Naive thymus-derived CD4-positive, alpha-beta T cell (primary cell): ENCODE measurements at regions not wholly inside any gene's neighbourhood (a gene's known extent, or its start where the extent isn't known, plus 50 kb on each side); places are given as distances from the start of the nearest gene placed in this dataset.
"Not testable (repeated sequence)": the region's sequence is repeated elsewhere in the genome, so short reads cannot be mapped to it uniquely, and the experiment has no call there.

Source experiments
- ATAC-seq: fragments of 150-1000 bp; cut with Tn5 transposase; 2 replicates; pipeline ENCODE4 v1.10.0; 2021; ENCODE audit warnings: mild to moderate bottlenecking, moderate library complexity
- CTCF ChIA-PET: fragments of 350-600 bp; sonication (Branson Sonifier 250); formaldehyde crosslinking; loops from one replicate; lab custom pipeline; 2021; ENCODE audit warnings: antibody characterized with exemption; lab: Charles Lee
- POLR2A ChIA-PET: fragments of 350-600 bp; sonication (Branson Sonifier 250); formaldehyde crosslinking; loops from one replicate; lab custom pipeline; 2021; ENCODE audit warnings: antibody characterized with exemption, inconsistent platforms; lab: Charles Lee
- DNase-seq, 9 donors: peaks; one replicate each; pipeline versions ENCODE4 v3.0.0 to v3.0.0-alpha.2; 2020 to 2022; ENCODE audit warnings: mixed read lengths in 1 of 9
- H3K27ac ChIP-seq: one replicate; pipeline ENCODE4 v1.7.0; 2013; ENCODE audit warnings: mild to moderate bottlenecking, low read depth, low read length, moderate library complexity
- H3K27me3 ChIP-seq, 2 donors: one replicate each; pipeline ENCODE4 v1.7.0; 2013; ENCODE audit warnings: low read length in 2 of 2, mild to moderate bottlenecking in 2 of 2, moderate library complexity in 2 of 2; ENCODE audit not compliant: control insufficient read depth in 2 of 2, insufficient read depth in 2 of 2
- H3K36me3 ChIP-seq, 3 experiments: 1 replicate in 2 of 3; 2 replicates in 1 of 3; pipeline ENCODE4 v1.7.0; 2013; ENCODE audit warnings: low read length in 3 of 3, mild to moderate bottlenecking in 3 of 3, moderate library complexity in 1 of 3; ENCODE audit not compliant: insufficient read depth in 3 of 3, control insufficient read depth in 2 of 3
- H3K4me1 ChIP-seq, 2 donors: one replicate each; pipeline ENCODE4 v1.7.0; 2013; ENCODE audit warnings: low read length in 2 of 2, mild to moderate bottlenecking in 2 of 2, moderate library complexity in 1 of 2; ENCODE audit not compliant: control insufficient read depth in 2 of 2, insufficient read depth in 2 of 2
- H3K4me3 ChIP-seq: 2 replicates; pipeline ENCODE4 v1.7.0; 2013; ENCODE audit warnings: mild to moderate bottlenecking, low read length
- H3K9me3 ChIP-seq, 3 experiments: 1 replicate in 2 of 3; 2 replicates in 1 of 3; pipeline ENCODE4 v1.7.0; 2013; ENCODE audit warnings: low read length in 3 of 3; ENCODE audit not compliant: control insufficient read depth in 2 of 3
- H3K27ac Mint-ChIP-seq, 9 donors: one replicate each; pipeline ENCODE4 v1.8.0; 2020 to 2022; ENCODE audit warnings: mixed read lengths in 9 of 9, mild to moderate bottlenecking in 8 of 9, moderate library complexity in 5 of 9, inconsistent platforms in 2 of 9
- H3K27me3 Mint-ChIP-seq, 5 donors: one replicate each; pipeline ENCODE4 v1.8.0; 2021 to 2022; ENCODE audit warnings: mixed read lengths in 5 of 5, mild to moderate bottlenecking in 1 of 5
- H3K36me3 Mint-ChIP-seq, 5 donors: one replicate each; pipeline ENCODE4 v1.8.0; 2020 to 2022; ENCODE audit warnings: mixed read lengths in 5 of 5, mild to moderate bottlenecking in 3 of 5, inconsistent platforms in 1 of 5
- H3K4me1 Mint-ChIP-seq, 7 donors: one replicate each; pipeline ENCODE4 v1.8.0; 2020 to 2022; ENCODE audit warnings: mixed read lengths in 7 of 7, mild to moderate bottlenecking in 3 of 7, inconsistent platforms in 1 of 7
- H3K4me3 Mint-ChIP-seq, 10 donors: one replicate each; pipeline ENCODE4 v1.8.0; 2020 to 2022; ENCODE audit warnings: mild to moderate bottlenecking in 10 of 10, mixed read lengths in 10 of 10, moderate library complexity in 6 of 10, inconsistent platforms in 2 of 10
- H3K9me3 Mint-ChIP-seq, 11 donors: one replicate each; pipeline ENCODE4 v1.8.0; 2020 to 2022; ENCODE audit warnings: mixed read lengths in 11 of 11, mild to moderate bottlenecking in 4 of 11, inconsistent platforms in 1 of 11, moderate library complexity in 1 of 11
- intact Hi-C, 2 donors: fragments of 100-400 bp; cut with micrococcal nuclease; formaldehyde crosslinking; loops; one replicate each; pipeline ENCODE4 v1.15.1; 2023

GRCh38 chr13:22915442-22916082 lies 265.2 kb upstream of the SGCG start:
- Histone ChIP-seq H3K9me3 (no peaks in the 10 kb centered on the region), H3K4me3 (no peak overlapping the region), H3K4me1 (no peaks in the 10 kb centered on the region), H3K27ac (no peak overlapping the region), H3K36me3 (no peaks in the 10 kb centered on the region), H3K27me3 (no peaks in the 10 kb centered on the region)
- CTCF ChIA-PET = no interaction called here
- POLR2A ChIA-PET = no interaction called here
- Mint-ChIP-seq H3K27ac (no peak overlapping the region), H3K4me1 (peaks cover 0 to 10% (median 4%) of the 10 kb centered on the region in 7 donors), H3K36me3 (no peaks in the 10 kb centered on the region), H3K27me3 (peaks cover 42 to 64% (median 50%) of the 10 kb centered on the region in 5 donors), H3K9me3 (peaks cover 0 to 16% (median 1%) of the 10 kb centered on the region in 11 donors), H3K4me3 (peak overlapping the region in 8 of 10 donors; percentile 17 to 69 (median 56))
- peak; percentile 64 for ATAC-seq
- DNase-seq = no peak
- intact Hi-C loops = no loop called here

DNA sequence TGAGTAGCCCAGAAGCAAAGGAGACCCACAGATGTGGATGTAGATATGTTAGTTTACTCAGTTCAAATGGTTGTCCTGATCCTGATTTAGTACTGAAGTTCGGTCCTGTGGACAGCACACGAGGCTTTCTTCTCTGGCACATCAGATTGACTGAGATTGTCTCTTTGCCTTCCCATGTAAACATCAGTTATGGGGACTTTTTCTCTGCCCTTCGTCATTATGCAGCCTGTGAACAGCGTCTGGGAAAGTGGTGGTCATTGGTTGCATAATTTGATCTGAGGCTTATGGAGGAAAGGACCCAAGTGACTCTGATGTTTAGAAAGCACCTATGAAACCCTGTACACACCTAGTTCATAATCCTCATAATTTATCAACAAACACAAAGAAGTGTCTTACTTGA lies 264.5 kb upstream of the SGCG start:
- H3K9me3 ChIP-seq, H3K27me3 ChIP-seq, H3K36me3 Mint-ChIP-seq, H3K27ac ChIP-seq, intact Hi-C loops, H3K4me1 ChIP-seq, H3K27ac Mint-ChIP-seq, ATAC-seq, H3K36me3 ChIP-seq, POLR2A ChIA-PET, CTCF ChIA-PET, DNase-seq, H3K4me3 ChIP-seq: not testable (repeated sequence)
- H3K4me1 Mint-ChIP-seq = peaks cover 0 to 10% (median 4%) of the 10 kb centered on the region in 7 donors
- peak overlapping the region; percentile 42 to 69 (median 51) for H3K4me3 Mint-ChIP-seq
- H3K9me3 Mint-ChIP-seq = peaks cover 0 to 12% (median 1%) of the 10 kb centered on the region in 11 donors
- peaks cover 42 to 58% (median 50%) of the 10 kb centered on the region in 5 donors for H3K27me3 Mint-ChIP-seq

- Mint-ChIP-seq H3K4me3 (peak overlapping the region in 6 of 10 donors; percentile 12 to 77 (median 52)), H3K9me3 (peaks cover 0 to 17% (median 2%) of the 10 kb centered on the region in 11 donors), H3K4me1 (peaks cover 3 to 18% (median 8%) of the 10 kb centered on the region in 7 donors), H3K36me3 (peaks cover 0 to 7% (median 0%) of the 10 kb centered on the region in 5 donors), H3K27me3 (peaks cover 31 to 54% (median 40%) of the 10 kb centered on the region in 5 donors), H3K27ac (no peak overlapping the region)
- CTCF ChIA-PET = no interaction called here
- H3K36me3 ChIP-seq = no peaks in the 10 kb centered on the region
- H3K9me3 ChIP-seq = no peaks in the 10 kb centered on the region
- no peaks in the 10 kb centered on the region for H3K27me3 ChIP-seq
- H3K4me3 ChIP-seq = no peak overlapping the region
- no peak overlapping the region for H3K27ac ChIP-seq
- POLR2A ChIA-PET = no interaction called here
- ATAC-seq (peak; percentile 40), DNase-seq (no peak)
- no peaks in the 10 kb centered on the region for H3K4me1 ChIP-seq
- intact Hi-C loops = no loop called here
Observed at GRCh38 chr13:22925881-22926747, 254.7 kb upstream of the SGCG start.

DNA sequence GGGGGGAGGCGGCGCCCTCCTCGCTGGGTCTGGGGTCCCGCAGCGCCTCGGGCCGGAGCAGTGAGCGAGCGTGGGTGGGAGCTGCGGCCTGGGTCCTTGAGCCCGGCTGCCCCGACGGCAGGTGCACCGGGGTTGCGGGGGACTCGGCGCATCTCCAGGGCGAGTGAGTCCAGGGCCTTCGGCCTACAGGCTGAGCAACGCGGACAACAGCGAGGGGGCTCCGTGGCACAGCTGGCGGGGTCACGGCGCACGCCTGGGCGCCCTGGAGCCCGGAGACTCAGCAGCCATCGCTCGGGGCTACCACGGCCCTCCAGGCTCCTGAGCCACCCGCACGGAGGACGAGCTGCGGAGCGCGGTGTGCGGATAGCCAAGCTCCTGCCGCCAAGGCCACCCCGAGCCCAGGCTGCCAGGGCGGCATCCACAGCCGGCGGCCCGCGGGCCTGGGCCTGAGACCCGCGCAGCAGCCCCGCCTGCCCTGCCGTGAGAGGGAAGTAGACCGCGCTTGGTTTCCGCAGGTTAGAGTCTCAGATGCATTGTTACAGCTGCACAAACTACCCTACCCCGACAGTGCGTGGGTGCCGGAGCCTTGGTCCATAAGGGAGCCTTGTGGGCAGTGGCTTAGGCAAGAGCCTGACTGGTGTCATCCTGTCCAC lies 253.9 kb upstream of the SGCG start:
- Mint-ChIP-seq H3K9me3 (peaks cover 0 to 12% (median 4%) of the 10 kb centered on the region in 11 donors), H3K27ac (no peak overlapping the region), H3K27me3 (peaks cover 31 to 47% (median 40%) of the 10 kb centered on the region in 5 donors), H3K4me3 (peak overlapping the region in 2 of 10 donors; percentile 3 to 22), H3K4me1 (peaks cover 3 to 18% (median 8%) of the 10 kb centered on the region in 7 donors), H3K36me3 (peaks cover 0 to 7% (median 0%) of the 10 kb centered on the region in 5 donors)
- ATAC-seq (peak; percentile 26), DNase-seq (no peak)
- Histone ChIP-seq H3K4me3 (no peak overlapping the region), H3K4me1 (no peaks in the 10 kb centered on the region), H3K36me3 (no peaks in the 10 kb centered on the region), H3K27me3 (no peaks in the 10 kb centered on the region), H3K9me3 (no peaks in the 10 kb centered on the region), H3K27ac (no peak overlapping the region)
- ChIA-PET POLR2A (no interaction called here), CTCF (no interaction called here)
- intact Hi-C loops = no loop called here

- H3K9me3 Mint-ChIP-seq, H3K4me3 ChIP-seq, H3K9me3 ChIP-seq, H3K36me3 ChIP-seq, intact Hi-C loops, H3K36me3 Mint-ChIP-seq, H3K27ac Mint-ChIP-seq, CTCF ChIA-PET, H3K27me3 ChIP-seq, DNase-seq, H3K4me1 ChIP-seq, H3K27ac ChIP-seq: not testable (repeated sequence)
- H3K27me3 Mint-ChIP-seq = peaks cover 31 to 40% (median 36%) of the 10 kb centered on the region in 5 donors
- peaks cover 3 to 18% (median 8%) of the 10 kb centered on the region in 7 donors for H3K4me1 Mint-ChIP-seq
- H3K4me3 Mint-ChIP-seq = peak overlapping the region in 3 of 10 donors; percentile 5 to 22 (median 10)
- peak; percentile 15 for ATAC-seq
- POLR2A ChIA-PET = interaction anchor here (0.8 kb wide), 1 partner anchor 177 kb away, joined by 3 read pairs; no protein-coding TSS in a partner anchor
Observed at GRCh38 chr13:22927845-22928244, 252.9 kb upstream of the SGCG start.

GRCh38 chr13:22929381-22930126 lies 251.2 kb upstream of the SGCG start:
- peaks cover 0 to 10% (median 2%) of the 10 kb centered on the region in 11 donors for H3K9me3 Mint-ChIP-seq
- Histone ChIP-seq H3K36me3 (no peaks in the 10 kb centered on the region), H3K4me1 (no peaks in the 10 kb centered on the region), H3K27ac (no peak overlapping the region), H3K9me3 (no peaks in the 10 kb centered on the region), H3K27me3 (no peaks in the 10 kb centered on the region), H3K4me3 (no peak overlapping the region)
- peaks cover 0 to 7% (median 0%) of the 10 kb centered on the region in 5 donors for H3K36me3 Mint-ChIP-seq
- peaks cover 3 to 18% (median 8%) of the 10 kb centered on the region in 7 donors for H3K4me1 Mint-ChIP-seq
- peaks cover 25 to 38% (median 30%) of the 10 kb centered on the region in 5 donors for H3K27me3 Mint-ChIP-seq
- ChIA-PET CTCF (no interaction called here), POLR2A (no interaction called here)
- H3K4me3 Mint-ChIP-seq = no peak overlapping the region
- intact Hi-C loops = no loop called here
- H3K27ac Mint-ChIP-seq = no peak overlapping the region
- ATAC-seq (no peak), DNase-seq (no peak)
